NCI-H345 treated with DMSO at 0.1 percent for 48 hours (cell line): ENCODE measurements at regions not wholly inside any gene's neighbourhood (a gene's known extent, or its start where the extent isn't known, plus 50 kb on each side); places are given as distances from the start of the nearest gene placed in this dataset.

Experiments
- DNase-seq: peaks from one replicate; lab custom pipeline; 2025; ENCODE audit not compliant: unreplicated experiment; lab: John Stamatoyannopoulos, UW

GRCh38 chr20:21653628-21654027 is 51.8 kb upstream of the PAX1 start:
- no peak for DNase-seq

- DNase-seq: no peak
These were observed 62.0 kb upstream of the PAX1 start for GRCh38 chr20:21643417-21643816.

DNA sequence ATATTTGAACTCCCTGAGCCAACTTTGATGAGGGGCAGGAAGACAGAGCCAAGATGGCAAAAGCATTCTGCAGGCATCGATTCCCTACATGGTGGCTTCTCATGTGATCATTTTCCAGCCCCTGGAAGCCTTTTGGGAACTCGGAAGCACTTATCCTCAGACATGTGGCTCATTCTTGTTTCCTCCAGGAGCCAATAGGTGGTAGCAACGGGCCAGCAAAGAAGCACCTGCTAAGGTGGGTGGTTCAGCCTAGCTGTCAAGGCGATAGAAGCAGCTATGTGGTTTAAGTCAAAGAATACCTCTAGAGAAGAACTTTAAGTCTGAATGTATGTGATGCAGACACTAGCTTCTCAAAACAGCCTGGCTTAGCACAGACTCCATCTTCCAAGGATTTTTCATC is 64.9 kb upstream of the PAX1 start:
- DNase-seq: peak; percentile 9

DNA sequence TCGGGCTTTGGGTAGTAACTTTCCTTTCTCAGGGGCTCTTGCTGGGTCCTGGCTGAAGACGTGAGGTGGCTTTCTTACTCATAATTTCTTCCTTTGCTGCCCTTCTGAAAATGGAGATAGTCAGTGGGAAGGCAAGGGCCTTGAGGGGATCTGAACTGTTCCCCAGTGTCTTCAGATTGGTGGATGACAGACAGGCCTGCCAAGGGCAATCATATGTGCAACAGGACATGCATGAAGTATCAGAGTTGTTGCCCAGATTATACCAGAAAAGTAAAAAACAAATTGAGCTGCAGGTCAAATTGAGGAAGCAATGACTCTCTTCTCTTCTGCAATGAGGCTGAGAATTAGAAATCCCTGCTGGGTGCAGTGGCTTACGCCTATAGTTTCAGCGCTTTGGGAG is 71.6 kb upstream of the PAX1 start:
- no peak for DNase-seq

- DNase-seq: no peak
These were observed 72.8 kb upstream of the PAX1 start for GRCh38 chr20:21632735-21633053.

- no peak for DNase-seq
These were observed 73.3 kb upstream of the PAX1 start for GRCh38 chr20:21632031-21632734.

DNA sequence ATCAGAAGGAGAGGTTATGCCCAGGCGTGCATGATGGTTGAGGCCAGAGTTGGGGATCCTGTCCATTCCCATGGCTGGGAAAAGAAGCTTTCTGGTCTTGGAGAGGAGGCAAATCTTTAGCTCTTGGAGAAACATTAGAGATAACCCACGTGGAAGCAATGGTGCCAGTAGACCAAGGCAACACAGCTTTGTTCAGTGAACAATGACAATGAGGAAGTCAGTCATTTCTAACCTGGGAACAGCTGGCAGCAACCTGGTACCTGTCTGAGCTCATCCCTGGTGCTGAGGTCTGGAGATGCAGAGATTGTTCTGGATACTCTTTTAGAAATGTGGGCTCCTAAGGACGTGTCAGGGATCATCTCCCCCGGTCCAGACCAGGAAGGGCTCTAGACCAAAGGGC is 76.7 kb upstream of the PAX1 start:
- no peak for DNase-seq

DNA sequence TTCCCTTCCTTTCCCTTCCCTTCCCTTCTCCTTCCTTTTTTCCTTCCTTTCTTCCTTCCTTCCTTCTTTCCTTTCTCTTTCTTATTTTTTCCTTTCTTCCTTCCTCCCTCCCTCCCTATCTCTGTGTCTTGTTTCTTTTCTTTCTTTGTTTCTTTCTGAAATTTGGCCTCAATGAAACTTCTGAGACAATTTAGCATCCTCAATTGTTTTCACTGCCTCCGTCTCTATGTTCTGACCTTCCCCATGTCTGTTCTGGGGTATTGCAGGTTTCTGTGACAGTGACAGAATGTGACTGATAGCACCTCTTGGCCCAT is 81.7 kb upstream of the PAX1 start:
- no peak for DNase-seq

- no peak for DNase-seq
These were observed 82.2 kb upstream of the PAX1 start for GRCh38 chr20:21623074-21623780.

GRCh38 chr20:21622097-21622857 is 83.2 kb upstream of the PAX1 start:
- DNase-seq: no peak

GRCh38 chr20:21618759-21619416 is 86.6 kb upstream of the PAX1 start:
- DNase-seq: no peak

DNA sequence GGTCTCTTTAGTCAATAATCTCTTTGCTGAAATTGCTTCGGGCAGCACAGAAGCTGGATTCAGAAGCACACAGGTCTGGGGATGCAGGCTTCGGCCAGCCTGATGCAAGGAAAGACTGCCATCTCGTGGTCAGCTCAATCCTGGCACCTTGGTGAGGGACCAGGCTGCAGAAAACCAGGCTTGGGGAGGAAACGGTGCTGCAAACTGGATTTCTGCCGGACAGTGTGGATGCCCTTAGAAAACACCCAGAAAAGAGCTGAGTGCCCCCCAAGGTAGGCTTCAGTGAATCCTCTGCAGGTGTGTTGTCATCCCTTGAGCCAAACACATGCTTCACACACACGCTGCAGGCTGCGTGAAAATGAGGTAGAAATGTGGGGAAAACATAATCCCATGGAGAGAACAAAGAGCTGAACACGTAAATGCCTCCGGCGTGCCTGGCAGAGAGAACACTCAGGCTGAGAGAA is 89.8 kb upstream of the PAX1 start:
- peak; percentile 86 for DNase-seq

GRCh38 chr20:21614980-21615379 is 90.5 kb upstream of the PAX1 start:
- DNase-seq: no peak

DNA sequence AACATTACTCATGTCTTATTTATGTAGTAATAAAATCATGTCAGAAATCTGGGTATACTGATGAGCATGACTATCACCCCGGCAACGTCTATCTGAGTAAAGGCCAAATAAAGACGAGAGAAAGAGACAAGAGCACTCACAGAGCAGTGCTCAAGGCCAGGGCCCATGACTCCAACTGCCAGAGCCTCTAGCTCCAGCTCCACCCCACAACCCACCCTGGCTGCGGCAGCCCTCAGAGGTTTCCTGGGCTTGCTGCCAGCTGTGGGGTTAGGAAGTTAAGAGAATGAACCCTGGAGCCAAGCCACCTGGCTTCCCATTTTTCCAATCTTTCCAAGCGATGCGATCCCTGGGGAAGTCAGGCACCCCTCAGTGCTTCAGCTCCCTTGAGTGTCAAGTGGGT is 92.0 kb upstream of the PAX1 start:
- DNase-seq: peak; percentile 90

GRCh38 chr20:21609981-21610380 is 95.5 kb upstream of the PAX1 start:
- no peak for DNase-seq

- DNase-seq: no peak
These were observed 95.4 kb upstream of the NKX2-2 start for GRCh38 chr20:21609221-21609620.

DNA sequence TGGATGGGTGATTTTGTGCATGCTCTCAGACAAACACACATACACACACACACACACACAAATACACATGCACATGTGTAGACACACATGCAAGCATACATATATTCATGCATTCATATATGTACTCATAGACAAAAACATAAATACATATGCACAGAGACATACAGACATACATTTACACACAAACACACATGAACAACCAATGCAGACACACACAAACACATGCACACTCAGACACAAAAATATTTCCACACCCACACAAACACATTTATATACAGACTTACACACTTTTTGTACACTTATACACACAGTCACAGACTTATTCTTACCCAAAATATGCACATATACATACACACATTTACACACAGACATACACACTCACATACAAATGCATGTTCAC is 94.9 kb upstream of the NKX2-2 start:
- DNase-seq: no peak

- peak; percentile 77 for DNase-seq
These were observed 94.3 kb upstream of the NKX2-2 start for GRCh38 chr20:21607971-21608725.

- no peak for DNase-seq
These were observed 87.9 kb upstream of the NKX2-2 start for GRCh38 chr20:21601799-21602198.

GRCh38 chr20:21586682-21587081 is 72.8 kb upstream of the NKX2-2 start:
- no peak for DNase-seq
